DOHH2 (cell line): ENCODE measurements at regions not wholly inside any gene's neighbourhood (a gene's known extent, or its start where the extent isn't known, plus 50 kb on each side); places are given as distances from the start of the nearest gene placed in this dataset.

Experiments used
- EZH2phosphoT487 ChIP-seq: fragments of 200-600 bp; sonication (generic); IDR thresholded peaks from 2 replicates; pipeline ENCODE4 v1.6.1; 2017; ENCODE audit warnings: borderline replicate concordance, mild to moderate bottlenecking, antibody characterized with exemption, low read length, moderate library complexity, mixed read lengths
- TF ChIP-seq, protein P1 (sequence below): fragments of 200-600 bp; sonication (generic); IDR thresholded peaks from one replicate; pipeline ENCODE4 v1.5.1; 2014; ENCODE audit warnings: antibody characterized with exemption, mild to moderate bottlenecking, low read depth, low read length; ENCODE audit not compliant: poor library complexity, severe bottlenecking

DNA sequence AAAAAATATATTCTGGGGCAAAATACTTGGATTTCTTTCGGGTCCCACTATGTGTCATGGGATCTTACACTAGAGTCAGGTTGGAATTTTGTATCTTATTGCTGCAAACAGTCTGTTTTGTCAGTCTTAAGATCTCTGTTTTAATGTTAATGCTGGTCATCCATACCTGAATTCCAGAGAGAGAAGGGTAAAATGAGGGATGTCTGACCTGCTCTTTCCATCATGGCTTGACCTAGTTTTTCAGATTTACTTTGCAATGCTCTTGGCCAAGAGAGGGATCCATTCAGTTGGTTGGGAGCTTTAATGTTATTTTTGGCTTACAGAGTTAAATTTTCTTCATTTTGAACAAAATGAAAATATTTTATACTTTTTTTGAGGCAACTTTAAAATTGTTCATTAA lies 117.2 kb downstream of the CASP12 start:
- TF ChIP-seq, protein P1, sequence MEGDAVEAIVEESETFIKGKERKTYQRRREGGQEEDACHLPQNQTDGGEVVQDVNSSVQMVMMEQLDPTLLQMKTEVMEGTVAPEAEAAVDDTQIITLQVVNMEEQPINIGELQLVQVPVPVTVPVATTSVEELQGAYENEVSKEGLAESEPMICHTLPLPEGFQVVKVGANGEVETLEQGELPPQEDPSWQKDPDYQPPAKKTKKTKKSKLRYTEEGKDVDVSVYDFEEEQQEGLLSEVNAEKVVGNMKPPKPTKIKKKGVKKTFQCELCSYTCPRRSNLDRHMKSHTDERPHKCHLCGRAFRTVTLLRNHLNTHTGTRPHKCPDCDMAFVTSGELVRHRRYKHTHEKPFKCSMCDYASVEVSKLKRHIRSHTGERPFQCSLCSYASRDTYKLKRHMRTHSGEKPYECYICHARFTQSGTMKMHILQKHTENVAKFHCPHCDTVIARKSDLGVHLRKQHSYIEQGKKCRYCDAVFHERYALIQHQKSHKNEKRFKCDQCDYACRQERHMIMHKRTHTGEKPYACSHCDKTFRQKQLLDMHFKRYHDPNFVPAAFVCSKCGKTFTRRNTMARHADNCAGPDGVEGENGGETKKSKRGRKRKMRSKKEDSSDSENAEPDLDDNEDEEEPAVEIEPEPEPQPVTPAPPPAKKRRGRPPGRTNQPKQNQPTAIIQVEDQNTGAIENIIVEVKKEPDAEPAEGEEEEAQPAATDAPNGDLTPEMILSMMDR = no peak
- TF ChIP-seq EZH2phosphoT487 = no peak
